ENCODE measurements at regions not wholly inside any gene's neighbourhood (a gene's known extent, or its start where the extent isn't known, plus 50 kb on each side); places are given as distances from the start of the nearest gene placed in this dataset.

DNA sequence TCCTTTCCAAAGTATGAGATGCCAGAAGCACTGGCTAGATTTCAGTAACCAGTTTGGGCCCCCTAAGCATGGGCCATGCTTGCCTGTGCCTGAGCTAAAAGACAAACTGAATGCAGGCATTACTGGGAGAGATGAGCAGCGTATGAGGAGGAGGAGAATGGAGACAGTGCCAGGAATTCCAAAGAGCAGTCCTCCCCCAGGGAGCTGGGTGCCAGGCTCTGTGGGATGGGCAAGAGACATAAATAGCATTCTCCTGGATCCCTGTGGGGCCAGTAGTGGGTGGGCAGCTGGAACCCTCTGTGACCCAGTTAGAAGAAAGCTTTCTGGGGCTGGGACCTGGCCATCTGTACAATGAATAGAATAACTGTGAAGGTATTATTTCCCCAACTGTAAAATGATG is 235.6 kb downstream of the KCNA4 start:
- no peak for ATAC-seq

DNA sequence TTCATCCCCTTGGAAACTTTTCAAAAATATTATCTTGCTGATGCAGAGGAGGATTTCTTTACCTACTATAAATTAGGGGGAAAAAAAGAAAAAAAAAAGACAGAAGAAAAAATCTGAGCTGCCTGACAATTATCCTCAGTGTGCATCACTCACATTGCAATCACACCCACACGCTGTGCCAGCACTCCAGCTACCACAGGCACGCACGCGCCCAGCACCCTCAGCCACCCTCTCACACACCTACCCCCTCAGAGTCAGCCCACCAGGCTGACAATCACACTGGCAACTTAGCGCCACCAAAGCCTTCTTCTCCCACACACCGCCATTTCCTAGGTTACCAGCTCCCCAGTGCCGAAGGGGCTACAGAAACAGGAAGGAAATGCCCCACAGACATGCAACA is 236.1 kb downstream of the KCNA4 start:
- TF ChIP-seq POU6F1 (CRISPR knock-in tag; IDR thresholded peaks at IDR 0.05; ENCODE audit: borderline replicate concordance, low read depth) (no peak), ZC3H10 (CRISPR knock-in tag; IDR thresholded peaks at IDR 0.05) (no peak), ESRRG (CRISPR knock-in tag; IDR thresholded peaks at IDR 0.05) (no peak), TCF4 (CRISPR knock-in tag; IDR thresholded peaks at IDR 0.05; ENCODE audit: borderline replicate concordance) (no peak)
- ATAC-seq, result no peak

More for the DNA sequence above, 235.6 kb downstream of the KCNA4 start:
- TF ChIP-seq, protein P1, sequence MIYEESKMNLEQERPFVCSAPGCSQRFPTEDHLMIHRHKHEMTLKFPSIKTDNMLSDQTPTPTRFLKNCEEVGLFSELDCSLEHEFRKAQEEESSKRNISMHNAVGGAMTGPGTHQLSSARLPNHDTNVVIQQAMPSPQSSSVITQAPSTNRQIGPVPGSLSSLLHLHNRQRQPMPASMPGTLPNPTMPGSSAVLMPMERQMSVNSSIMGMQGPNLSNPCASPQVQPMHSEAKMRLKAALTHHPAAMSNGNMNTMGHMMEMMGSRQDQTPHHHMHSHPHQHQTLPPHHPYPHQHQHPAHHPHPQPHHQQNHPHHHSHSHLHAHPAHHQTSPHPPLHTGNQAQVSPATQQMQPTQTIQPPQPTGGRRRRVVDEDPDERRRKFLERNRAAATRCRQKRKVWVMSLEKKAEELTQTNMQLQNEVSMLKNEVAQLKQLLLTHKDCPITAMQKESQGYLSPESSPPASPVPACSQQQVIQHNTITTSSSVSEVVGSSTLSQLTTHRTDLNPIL (CRISPR knock-in tag; IDR thresholded peaks at IDR 0.05; ENCODE audit: low read depth), result no peak
- no peak for TF ChIP-seq RARB (CRISPR knock-in tag; IDR thresholded peaks at IDR 0.05)
- TF ChIP-seq ZNF565 (CRISPR knock-in tag; conservative IDR thresholded peaks at IDR 0.05; ENCODE audit: low read depth), result no peak
- TF ChIP-seq TOX (CRISPR knock-in tag; IDR thresholded peaks at IDR 0.05; ENCODE audit: borderline replicate concordance), result no peak
- no peak for TF ChIP-seq ARNTL (CRISPR knock-in tag; IDR thresholded peaks at IDR 0.05; ENCODE audit: borderline replicate concordance, low read depth)
- no peak for TF ChIP-seq ZNF70 (CRISPR knock-in tag; IDR thresholded peaks at IDR 0.05)
- TF ChIP-seq OSR1 (CRISPR knock-in tag; IDR thresholded peaks at IDR 0.05), result no peak
- TF ChIP-seq ZNF8 (CRISPR knock-in tag; IDR thresholded peaks at IDR 0.05), result no peak
- TF ChIP-seq, protein P2, sequence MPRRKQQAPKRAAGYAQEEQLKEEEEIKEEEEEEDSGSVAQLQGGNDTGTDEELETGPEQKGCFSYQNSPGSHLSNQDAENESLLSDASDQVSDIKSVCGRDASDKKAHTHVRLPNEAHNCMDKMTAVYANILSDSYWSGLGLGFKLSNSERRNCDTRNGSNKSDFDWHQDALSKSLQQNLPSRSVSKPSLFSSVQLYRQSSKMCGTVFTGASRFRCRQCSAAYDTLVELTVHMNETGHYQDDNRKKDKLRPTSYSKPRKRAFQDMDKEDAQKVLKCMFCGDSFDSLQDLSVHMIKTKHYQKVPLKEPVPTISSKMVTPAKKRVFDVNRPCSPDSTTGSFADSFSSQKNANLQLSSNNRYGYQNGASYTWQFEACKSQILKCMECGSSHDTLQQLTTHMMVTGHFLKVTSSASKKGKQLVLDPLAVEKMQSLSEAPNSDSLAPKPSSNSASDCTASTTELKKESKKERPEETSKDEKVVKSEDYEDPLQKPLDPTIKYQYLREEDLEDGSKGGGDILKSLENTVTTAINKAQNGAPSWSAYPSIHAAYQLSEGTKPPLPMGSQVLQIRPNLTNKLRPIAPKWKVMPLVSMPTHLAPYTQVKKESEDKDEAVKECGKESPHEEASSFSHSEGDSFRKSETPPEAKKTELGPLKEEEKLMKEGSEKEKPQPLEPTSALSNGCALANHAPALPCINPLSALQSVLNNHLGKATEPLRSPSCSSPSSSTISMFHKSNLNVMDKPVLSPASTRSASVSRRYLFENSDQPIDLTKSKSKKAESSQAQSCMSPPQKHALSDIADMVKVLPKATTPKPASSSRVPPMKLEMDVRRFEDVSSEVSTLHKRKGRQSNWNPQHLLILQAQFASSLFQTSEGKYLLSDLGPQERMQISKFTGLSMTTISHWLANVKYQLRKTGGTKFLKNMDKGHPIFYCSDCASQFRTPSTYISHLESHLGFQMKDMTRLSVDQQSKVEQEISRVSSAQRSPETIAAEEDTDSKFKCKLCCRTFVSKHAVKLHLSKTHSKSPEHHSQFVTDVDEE (CRISPR knock-in tag; IDR thresholded peaks at IDR 0.05), result no peak
- no peak for TF ChIP-seq CSDC2 (CRISPR knock-in tag; IDR thresholded peaks at IDR 0.05)
- no peak for TF ChIP-seq ZC3H10 (CRISPR knock-in tag; IDR thresholded peaks at IDR 0.05)
- TF ChIP-seq ZFP3 (CRISPR knock-in tag; IDR thresholded peaks at IDR 0.05), result no peak
- TF ChIP-seq ZFP30 (CRISPR knock-in tag; IDR thresholded peaks at IDR 0.05), result no peak
- no peak for TF ChIP-seq GLIS3 (CRISPR knock-in tag; IDR thresholded peaks at IDR 0.05)

GRCh38 chr11:29773656-29774264 is 243.1 kb downstream of the KCNA4 start:
- no peak for TF ChIP-seq SNAI2 (CRISPR knock-in tag; IDR thresholded peaks at IDR 0.05)
- no peak for TF ChIP-seq ZFP30 (CRISPR knock-in tag; IDR thresholded peaks at IDR 0.05)
- no peak for TF ChIP-seq CSDC2 (CRISPR knock-in tag; IDR thresholded peaks at IDR 0.05)
- TF ChIP-seq, protein P1 (CRISPR knock-in tag; IDR thresholded peaks at IDR 0.05; ENCODE audit: low read depth), result no peak
- TF ChIP-seq ZNF70 (CRISPR knock-in tag; IDR thresholded peaks at IDR 0.05), result no peak
- no peak for TF ChIP-seq PPARA (CRISPR knock-in tag; IDR thresholded peaks at IDR 0.05; ENCODE audit: borderline replicate concordance)
- TF ChIP-seq, protein P2 (CRISPR knock-in tag; IDR thresholded peaks at IDR 0.05), result no peak
- TF ChIP-seq, protein P3, sequence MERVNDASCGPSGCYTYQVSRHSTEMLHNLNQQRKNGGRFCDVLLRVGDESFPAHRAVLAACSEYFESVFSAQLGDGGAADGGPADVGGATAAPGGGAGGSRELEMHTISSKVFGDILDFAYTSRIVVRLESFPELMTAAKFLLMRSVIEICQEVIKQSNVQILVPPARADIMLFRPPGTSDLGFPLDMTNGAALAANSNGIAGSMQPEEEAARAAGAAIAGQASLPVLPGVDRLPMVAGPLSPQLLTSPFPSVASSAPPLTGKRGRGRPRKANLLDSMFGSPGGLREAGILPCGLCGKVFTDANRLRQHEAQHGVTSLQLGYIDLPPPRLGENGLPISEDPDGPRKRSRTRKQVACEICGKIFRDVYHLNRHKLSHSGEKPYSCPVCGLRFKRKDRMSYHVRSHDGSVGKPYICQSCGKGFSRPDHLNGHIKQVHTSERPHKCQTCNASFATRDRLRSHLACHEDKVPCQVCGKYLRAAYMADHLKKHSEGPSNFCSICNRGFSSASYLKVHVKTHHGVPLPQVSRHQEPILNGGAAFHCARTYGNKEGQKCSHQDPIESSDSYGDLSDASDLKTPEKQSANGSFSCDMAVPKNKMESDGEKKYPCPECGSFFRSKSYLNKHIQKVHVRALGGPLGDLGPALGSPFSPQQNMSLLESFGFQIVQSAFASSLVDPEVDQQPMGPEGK (CRISPR knock-in tag; IDR thresholded peaks at IDR 0.05; ENCODE audit: borderline replicate concordance), result no peak
- no peak for ATAC-seq
